Heart left ventricle (tissue), 13 donors: ENCODE measurements at regions not wholly inside any gene's neighbourhood (a gene's known extent, or its start where the extent isn't known, plus 50 kb on each side); places are given as distances from the start of the nearest gene placed in this dataset.

Source experiments
- POLR2A ChIP-seq, 2 donors: fragments of 450-650 bp; IDR thresholded peaks; one replicate each; pipeline ENCODE4 v1.6.1; 2017; ENCODE audit warnings: antibody characterized with exemption in 2 of 2, mild to moderate bottlenecking in 2 of 2, moderate library complexity in 2 of 2
- TF ChIP-seq, protein P1 (sequence below), 12 donors: fragments of 200-600 bp; sonication (generic) in 4 of 12; IDR thresholded peaks; one replicate each; pipeline versions ENCODE4 v1.5.0 to v1.8.0; 2018 to 2022; ENCODE audit warnings: antibody characterized with exemption in 12 of 12, mild to moderate bottlenecking in 5 of 12
- donor health status: ischemic (EF 13 %, LVEDD 7.1; RV severe dilation, severe dysfunction).
- donor health status: DM: no; HTN: yes; CAD: no.
- donor health status: DM: no; HTN: no; CAD: no.
- donor health status: ischemic (EF 25% LVEDD 6.9; RV normal size, moderate dysfunction).
- donor health status: ischemic (EF 25% LVEDD 5.7; RV mildly dilated, moderate dysfunction).
- donor health status: ischemic (EF 35%, LVEDD 5.7; RV mildly dilated, moderate dysfunction).
- donor health status: nonischemic (EF 11% LVEDD 7.7; RV severe dilation, severe dysfunction).
- donor health status: DM: yes; HTN: yes; CAD: no.
- donor health status: PGD.
- donor health status: ischemic (EF 29% LVEDD 5.4; RV normal size, mild dysfunction).
- donor health status: nonischemic (EF 23%, LVEDD 6.1; RV moderate dilation, normal function).

DNA sequence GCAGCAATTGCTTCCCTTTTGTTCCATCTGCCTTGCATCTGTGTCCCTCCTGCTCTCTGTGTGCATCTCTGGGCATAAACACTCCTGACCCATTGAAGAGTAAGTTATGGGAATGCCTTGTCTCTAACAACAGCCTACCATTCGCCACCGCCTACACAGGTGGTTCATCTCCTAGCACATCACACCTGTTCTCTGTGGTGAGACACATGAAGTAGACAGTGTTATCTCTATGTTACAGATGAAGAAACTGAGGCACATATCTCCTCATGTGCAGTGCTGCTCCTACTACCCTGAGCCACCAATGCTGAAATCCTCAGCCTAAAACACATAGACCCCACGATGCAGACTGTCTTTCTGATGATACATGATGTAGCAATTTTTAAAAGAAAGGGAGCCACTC lies 77.6 kb downstream of the PITPNM2 start:
- TF ChIP-seq, protein P1, sequence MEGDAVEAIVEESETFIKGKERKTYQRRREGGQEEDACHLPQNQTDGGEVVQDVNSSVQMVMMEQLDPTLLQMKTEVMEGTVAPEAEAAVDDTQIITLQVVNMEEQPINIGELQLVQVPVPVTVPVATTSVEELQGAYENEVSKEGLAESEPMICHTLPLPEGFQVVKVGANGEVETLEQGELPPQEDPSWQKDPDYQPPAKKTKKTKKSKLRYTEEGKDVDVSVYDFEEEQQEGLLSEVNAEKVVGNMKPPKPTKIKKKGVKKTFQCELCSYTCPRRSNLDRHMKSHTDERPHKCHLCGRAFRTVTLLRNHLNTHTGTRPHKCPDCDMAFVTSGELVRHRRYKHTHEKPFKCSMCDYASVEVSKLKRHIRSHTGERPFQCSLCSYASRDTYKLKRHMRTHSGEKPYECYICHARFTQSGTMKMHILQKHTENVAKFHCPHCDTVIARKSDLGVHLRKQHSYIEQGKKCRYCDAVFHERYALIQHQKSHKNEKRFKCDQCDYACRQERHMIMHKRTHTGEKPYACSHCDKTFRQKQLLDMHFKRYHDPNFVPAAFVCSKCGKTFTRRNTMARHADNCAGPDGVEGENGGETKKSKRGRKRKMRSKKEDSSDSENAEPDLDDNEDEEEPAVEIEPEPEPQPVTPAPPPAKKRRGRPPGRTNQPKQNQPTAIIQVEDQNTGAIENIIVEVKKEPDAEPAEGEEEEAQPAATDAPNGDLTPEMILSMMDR (IDR thresholded peaks at IDR 0.05): no peak
- TF ChIP-seq POLR2A (IDR thresholded peaks at IDR 0.05): no peak
